Common myeloid progenitor, CD34-positive (primary cell): ENCODE measurements at regions not wholly inside any gene's neighbourhood (a gene's known extent, or its start where the extent isn't known, plus 50 kb on each side); places are given as distances from the start of the nearest gene placed in this dataset.

ENCODE experiments used
- CTCF ChIA-PET: fragments of 350-600 bp; sonication (Branson Sonifier 250); formaldehyde crosslinking; loops from one replicate; lab custom pipeline; 2021; ENCODE audit warnings: antibody characterized with exemption; lab: Charles Lee
- POLR2A ChIA-PET: fragments of 350-600 bp; sonication (Branson Sonifier 250); formaldehyde crosslinking; loops from one replicate; lab custom pipeline; 2021; ENCODE audit warnings: antibody characterized with exemption; lab: Charles Lee
- DNase-seq, 3 donors: peaks; one replicate each; pipeline versions ENCODE4 v3.0.0 to v3.0.0-alpha.2; 2013
- H3K27ac ChIP-seq, 2 experiments: 1 replicate in 1 of 2; 2 replicates in 1 of 2; pipeline ENCODE4 v1.7.0; 2013; ENCODE audit warnings: inconsistent platforms in 2 of 2, low read length in 2 of 2, mild to moderate bottlenecking in 2 of 2, low read depth in 1 of 2, moderate library complexity in 1 of 2; ENCODE audit not compliant: severe bottlenecking in 2 of 2, insufficient read depth in 1 of 2, poor library complexity in 1 of 2
- H3K27me3 ChIP-seq, 5 experiments: replicated peaks in 2 of 5; 1 replicate in 3 of 5; 2 replicates in 2 of 5; pipeline versions ENCODE4 v1.6.1 to v1.7.0; 2013; ENCODE audit warnings: low read length in 4 of 5, mild to moderate bottlenecking in 2 of 5, moderate library complexity in 2 of 5, inconsistent platforms in 1 of 5; ENCODE audit not compliant: insufficient read depth in 5 of 5, control insufficient read depth in 4 of 5
- H3K36me3 ChIP-seq, 4 experiments: 1 replicate in 2 of 4; 2 replicates in 2 of 4; pipeline versions ENCODE4 v1.6.1 to v1.7.0; 2013; ENCODE audit warnings: low read length in 3 of 4, control low read depth in 1 of 4, mild to moderate bottlenecking in 1 of 4; ENCODE audit not compliant: control insufficient read depth in 4 of 4, insufficient read depth in 4 of 4
- H3K4me1 ChIP-seq, 4 experiments: 1 replicate in 3 of 4; 2 replicates in 1 of 4; pipeline versions ENCODE4 v1.6.1 to v1.7.1; 2013; ENCODE audit warnings: low read length in 3 of 4, mild to moderate bottlenecking in 3 of 4, control low read depth in 1 of 4, inconsistent platforms in 1 of 4, moderate library complexity in 1 of 4; ENCODE audit not compliant: control insufficient read depth in 4 of 4, insufficient read depth in 4 of 4; ENCODE audit errors: control extremely low read depth in 1 of 4
- H3K4me3 ChIP-seq, 7 experiments: 1 replicate in 4 of 7; 2 replicates in 3 of 7; pipeline versions ENCODE4 v1.5.1 to v1.7.0; 2013; ENCODE audit warnings: mild to moderate bottlenecking in 7 of 7, low read length in 6 of 7, moderate library complexity in 6 of 7, inconsistent platforms in 2 of 7, low read depth in 2 of 7, control low read depth in 1 of 7; ENCODE audit not compliant: insufficient read depth in 4 of 7, control insufficient read depth in 1 of 7; ENCODE audit errors: extremely low read depth in 1 of 7
- H3K9me3 ChIP-seq, 5 experiments: 1 replicate in 4 of 5; 2 replicates in 1 of 5; pipeline versions ENCODE4 v1.6.1 to v1.7.1; 2013; ENCODE audit warnings: low read length in 4 of 5, mild to moderate bottlenecking in 2 of 5, inconsistent platforms in 1 of 5, low read depth in 1 of 5, moderate library complexity in 1 of 5; ENCODE audit not compliant: control insufficient read depth in 4 of 5, insufficient read depth in 2 of 5; ENCODE audit errors: control extremely low read depth in 1 of 5
- WGBS: methylation state at CpG from one replicate; pipeline ENCODE4 v1.1.5; 2013; ENCODE audit not compliant: insufficient coverage; 5-methylcytosine and 5-hydroxymethylcytosine counted together

- H3K4me1 ChIP-seq, result no peaks in the 10 kb centered on the region
- ChIA-PET POLR2A (no interaction called here), CTCF (no interaction called here)
- peaks cover 0 to 3% (median 0%) of the 10 kb centered on the region in 5 experiments for H3K27me3 ChIP-seq
- H3K36me3 ChIP-seq, result no peaks in the 10 kb centered on the region
- no peaks in the 10 kb centered on the region for H3K9me3 ChIP-seq
- no peak overlapping the region for H3K4me3 ChIP-seq
- no peak overlapping the region for H3K27ac ChIP-seq
- 94% methylated on average over 7 of the region's 10 CpGs for WGBS
- no peak for DNase-seq
Observed at GRCh38 chr11:27234043-27234668, 128.9 kb downstream of the CCDC34 start.

GRCh38 chr11:27233654-27234042, 129.4 kb downstream of the CCDC34 start:
- H3K27me3 ChIP-seq, result peaks cover 0 to 3% (median 0%) of the 10 kb centered on the region in 5 experiments
- CTCF ChIA-PET, result no interaction called here
- POLR2A ChIA-PET, result no interaction called here
- 94% methylated on average over 3 of the region's 3 CpGs for WGBS
- no peaks in the 10 kb centered on the region for H3K9me3 ChIP-seq
- DNase-seq, result no peak
- H3K4me3 ChIP-seq, result no peak overlapping the region
- no peaks in the 10 kb centered on the region for H3K4me1 ChIP-seq
- H3K27ac ChIP-seq, result no peak overlapping the region
- H3K36me3 ChIP-seq, result no peaks in the 10 kb centered on the region

GRCh38 chr11:27231530-27231929, 131.5 kb downstream of the CCDC34 start:
- ChIA-PET CTCF (no interaction called here), POLR2A (no interaction called here)
- no peak for DNase-seq
- no peak overlapping the region for H3K4me3 ChIP-seq
- H3K36me3 ChIP-seq, result no peaks in the 10 kb centered on the region
- no peaks in the 10 kb centered on the region for H3K9me3 ChIP-seq
- peaks cover 0 to 3% (median 0%) of the 10 kb centered on the region in 5 experiments for H3K27me3 ChIP-seq
- WGBS, result 49% methylated on average over 2 of the region's 6 CpGs
- no peak overlapping the region for H3K27ac ChIP-seq
- H3K4me1 ChIP-seq, result no peaks in the 10 kb centered on the region

- no peaks in the 10 kb centered on the region for H3K4me1 ChIP-seq
- H3K27ac ChIP-seq, result no peak overlapping the region
- ChIA-PET CTCF (no interaction called here), POLR2A (no interaction called here)
- WGBS, result 100% methylated on average over 1 of the region's 1 CpG
- H3K36me3 ChIP-seq, result no peaks in the 10 kb centered on the region
- DNase-seq, result no peak
- no peak overlapping the region for H3K4me3 ChIP-seq
- no peaks in the 10 kb centered on the region for H3K9me3 ChIP-seq
- peaks cover 0 to 3% (median 0%) of the 10 kb centered on the region in 5 experiments for H3K27me3 ChIP-seq
Observed at GRCh38 chr11:27230192-27230572, 132.8 kb downstream of the CCDC34 start.

- no peaks in the 10 kb centered on the region for H3K9me3 ChIP-seq
- no peaks in the 10 kb centered on the region for H3K36me3 ChIP-seq
- no peak for DNase-seq
- no peak overlapping the region for H3K4me3 ChIP-seq
- H3K27me3 ChIP-seq, result peaks cover 0 to 3% (median 0%) of the 10 kb centered on the region in 5 experiments
- WGBS, result 80% methylated on average over 1 of the region's 2 CpGs
- H3K27ac ChIP-seq, result no peak overlapping the region
- H3K4me1 ChIP-seq, result no peaks in the 10 kb centered on the region
- ChIA-PET CTCF (no interaction called here), POLR2A (no interaction called here)
Observed at GRCh38 chr11:27229511-27230191, 133.4 kb downstream of the CCDC34 start.

GRCh38 chr11:27228906-27229290, 134.1 kb downstream of the CCDC34 start:
- Histone ChIP-seq H3K27ac (no peak overlapping the region), H3K4me1 (no peaks in the 10 kb centered on the region), H3K9me3 (no peaks in the 10 kb centered on the region), H3K36me3 (no peaks in the 10 kb centered on the region), H3K27me3 (peaks cover 0 to 3% (median 0%) of the 10 kb centered on the region in 5 experiments), H3K4me3 (no peak overlapping the region)
- DNase-seq, result no peak
- ChIA-PET POLR2A (no interaction called here), CTCF (no interaction called here)
- WGBS, result no CpG with 5 or more reads among the region's 2 CpGs

GRCh38 chr11:27228232-27228905, 134.6 kb downstream of the CCDC34 start:
- Histone ChIP-seq H3K4me1 (no peaks in the 10 kb centered on the region), H3K27me3 (peaks cover 0 to 3% (median 0%) of the 10 kb centered on the region in 5 experiments), H3K36me3 (no peaks in the 10 kb centered on the region), H3K4me3 (no peak overlapping the region), H3K27ac (no peak overlapping the region), H3K9me3 (no peaks in the 10 kb centered on the region)
- POLR2A ChIA-PET, result no interaction called here
- CTCF ChIA-PET, result no interaction called here
- no peak for DNase-seq
- 71% methylated on average over 6 of the region's 7 CpGs for WGBS
